ENCODE measurements at regions not wholly inside any gene's neighbourhood (a gene's known extent, or its start where the extent isn't known, plus 50 kb on each side); places are given as distances from the start of the nearest gene placed in this dataset.
"Not testable (repeated sequence)": the region's sequence is repeated elsewhere in the genome, so short reads cannot be mapped to it uniquely, and the experiment has no call there.

DNA sequence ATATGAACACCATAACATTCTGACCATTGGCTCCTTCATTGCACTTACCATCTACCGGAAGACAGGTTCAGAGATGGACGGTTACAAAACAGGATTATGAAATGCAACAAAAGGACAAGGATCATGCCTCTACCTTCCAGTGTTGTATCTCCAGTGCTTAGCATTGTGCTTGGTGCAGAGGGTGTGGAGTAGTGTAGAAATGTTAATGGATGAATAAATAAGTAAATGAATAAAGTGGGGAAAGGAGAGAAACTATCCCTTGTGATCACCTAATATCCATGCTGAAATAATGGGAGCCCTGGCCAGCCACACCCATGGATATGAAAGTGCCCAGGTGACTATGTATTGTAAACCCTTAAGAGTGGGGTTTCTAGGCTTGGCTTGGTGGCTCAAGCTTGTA lies 344.8 kb upstream of the LMCD1 start:
- TF ChIP-seq, protein P1, sequence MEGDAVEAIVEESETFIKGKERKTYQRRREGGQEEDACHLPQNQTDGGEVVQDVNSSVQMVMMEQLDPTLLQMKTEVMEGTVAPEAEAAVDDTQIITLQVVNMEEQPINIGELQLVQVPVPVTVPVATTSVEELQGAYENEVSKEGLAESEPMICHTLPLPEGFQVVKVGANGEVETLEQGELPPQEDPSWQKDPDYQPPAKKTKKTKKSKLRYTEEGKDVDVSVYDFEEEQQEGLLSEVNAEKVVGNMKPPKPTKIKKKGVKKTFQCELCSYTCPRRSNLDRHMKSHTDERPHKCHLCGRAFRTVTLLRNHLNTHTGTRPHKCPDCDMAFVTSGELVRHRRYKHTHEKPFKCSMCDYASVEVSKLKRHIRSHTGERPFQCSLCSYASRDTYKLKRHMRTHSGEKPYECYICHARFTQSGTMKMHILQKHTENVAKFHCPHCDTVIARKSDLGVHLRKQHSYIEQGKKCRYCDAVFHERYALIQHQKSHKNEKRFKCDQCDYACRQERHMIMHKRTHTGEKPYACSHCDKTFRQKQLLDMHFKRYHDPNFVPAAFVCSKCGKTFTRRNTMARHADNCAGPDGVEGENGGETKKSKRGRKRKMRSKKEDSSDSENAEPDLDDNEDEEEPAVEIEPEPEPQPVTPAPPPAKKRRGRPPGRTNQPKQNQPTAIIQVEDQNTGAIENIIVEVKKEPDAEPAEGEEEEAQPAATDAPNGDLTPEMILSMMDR (IDR thresholded peaks at IDR 0.05; ENCODE audit: control insufficient read depth, extremely low read depth, insufficient read depth): no peak
- no peak for DNase-seq (ENCODE audit: low read depth)

GRCh38 chr3:8157640-8158039 lies 344.0 kb upstream of the LMCD1 start:
- H3K4me3 ChIP-seq (ENCODE audit: low read depth, low read length): no peak overlapping the region
- DNase-seq (ENCODE audit: low read depth): no peak
- TF ChIP-seq, protein P1 (IDR thresholded peaks at IDR 0.05; ENCODE audit: control insufficient read depth, extremely low read depth, insufficient read depth): no peak

More for the DNA sequence above, 344.8 kb upstream of the LMCD1 start:
- no peak overlapping the region for H3K4me3 ChIP-seq (ENCODE audit: low read depth, low read length)

DNA sequence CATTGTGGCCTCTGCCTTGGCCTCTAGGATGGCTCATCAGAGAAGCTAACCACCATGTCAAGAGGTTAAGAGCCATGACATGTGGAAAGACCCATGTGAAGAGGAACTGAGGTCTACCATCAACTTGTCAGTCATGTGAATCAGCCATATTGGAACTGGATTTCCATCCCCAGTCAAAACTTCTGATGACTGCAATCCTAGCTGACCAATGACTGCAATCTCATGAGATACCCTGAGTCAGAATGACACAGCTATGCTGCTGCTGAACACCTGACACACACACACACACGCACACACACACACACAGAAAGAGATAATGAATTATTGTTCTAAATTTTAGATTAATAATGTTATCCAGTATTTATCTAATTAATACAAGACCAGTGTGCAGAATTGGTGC lies 337.5 kb upstream of the LMCD1 start:
- no peak overlapping the region for H3K4me3 ChIP-seq (ENCODE audit: low read depth, low read length)
- no peak for DNase-seq (ENCODE audit: low read depth)
- TF ChIP-seq, protein P1 (IDR thresholded peaks at IDR 0.05; ENCODE audit: control insufficient read depth, extremely low read depth, insufficient read depth): no peak

DNA sequence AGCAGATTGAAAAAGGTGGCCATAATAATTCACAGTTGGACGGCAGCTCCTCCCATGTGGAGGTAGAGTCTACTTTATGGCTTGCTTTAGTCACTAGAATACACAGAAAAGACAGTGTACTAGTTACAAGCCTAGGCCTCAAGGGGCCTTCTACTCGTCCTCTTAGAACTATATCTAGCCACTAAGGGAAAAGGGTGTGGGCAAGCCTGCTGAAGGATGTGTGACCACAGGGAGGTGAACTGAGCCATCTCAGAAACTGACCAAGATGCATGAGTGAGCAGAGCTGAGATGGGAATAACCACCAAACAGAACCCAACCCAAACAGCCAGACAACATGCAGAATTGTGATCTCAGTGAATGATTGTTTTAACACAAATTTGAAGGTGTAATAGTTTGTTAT lies 335.6 kb upstream of the LMCD1 start:
- no peak overlapping the region for H3K4me3 ChIP-seq (ENCODE audit: low read depth, low read length)
- no peak for DNase-seq (ENCODE audit: low read depth)
- TF ChIP-seq, protein P1 (IDR thresholded peaks at IDR 0.05; ENCODE audit: control insufficient read depth, extremely low read depth, insufficient read depth): no peak

GRCh38 chr3:8170971-8171508 lies 330.6 kb upstream of the LMCD1 start:
- TF ChIP-seq, protein P1 (IDR thresholded peaks at IDR 0.05; ENCODE audit: control insufficient read depth, extremely low read depth, insufficient read depth): no peak
- DNase-seq (ENCODE audit: low read depth): no peak
- H3K4me3 ChIP-seq (ENCODE audit: low read depth, low read length): no peak overlapping the region

GRCh38 chr3:8173892-8174291 lies 327.7 kb upstream of the LMCD1 start:
- TF ChIP-seq, protein P1 (IDR thresholded peaks at IDR 0.05; ENCODE audit: control insufficient read depth, extremely low read depth, insufficient read depth): no peak
- no peak for DNase-seq (ENCODE audit: low read depth)
- no peak overlapping the region for H3K4me3 ChIP-seq (ENCODE audit: low read depth, low read length)

GRCh38 chr3:8176759-8177483 lies 324.7 kb upstream of the LMCD1 start:
- not testable (repeated sequence) for DNase-seq (ENCODE audit: low read depth); H3K4me3 ChIP-seq (ENCODE audit: low read depth, low read length)

DNA sequence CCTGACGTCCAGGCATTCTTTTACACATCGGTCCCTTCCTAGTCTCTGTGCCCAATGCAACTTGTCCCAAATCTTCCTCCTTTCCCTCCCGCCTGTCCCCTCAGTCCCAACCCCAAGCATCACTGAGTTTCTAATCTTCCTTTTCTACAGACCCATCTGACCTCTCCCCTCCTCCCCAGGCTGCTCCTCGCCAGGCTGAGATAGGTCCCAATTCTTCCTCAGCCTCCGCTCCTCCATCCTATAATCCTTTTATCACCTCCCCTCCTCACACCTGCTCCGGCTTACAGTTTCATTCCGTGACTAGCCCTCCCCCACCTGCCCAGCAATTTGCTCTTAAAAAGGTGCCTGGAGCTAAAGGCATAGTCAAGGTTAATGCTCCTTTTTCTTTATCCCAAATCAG lies 323.1 kb upstream of the LMCD1 start:
- not testable (repeated sequence) for H3K4me3 ChIP-seq (ENCODE audit: low read depth, low read length); DNase-seq (ENCODE audit: low read depth)

All from LNCaP clone FGC (cell line).